HG03039 (cell line): ENCODE measurements at regions not wholly inside any gene's neighbourhood (a gene's known extent, or its start where the extent isn't known, plus 50 kb on each side); places are given as distances from the start of the nearest gene placed in this dataset.
A peak's percentile ranks its signal among the peaks of the same experiment; 100 is the strongest.
"Not testable (repeated sequence)": the region's sequence is repeated elsewhere in the genome, so short reads cannot be mapped to it uniquely, and the experiment has no call there.

ENCODE experiments used
- ATAC-seq: cut with Tn5 transposase; IDR thresholded peaks from one replicate; pipeline ENCODE4 v1.9.1; 2021; ENCODE audit warnings: mild to moderate bottlenecking, moderate library complexity; ENCODE audit not compliant: unreplicated experiment

DNA sequence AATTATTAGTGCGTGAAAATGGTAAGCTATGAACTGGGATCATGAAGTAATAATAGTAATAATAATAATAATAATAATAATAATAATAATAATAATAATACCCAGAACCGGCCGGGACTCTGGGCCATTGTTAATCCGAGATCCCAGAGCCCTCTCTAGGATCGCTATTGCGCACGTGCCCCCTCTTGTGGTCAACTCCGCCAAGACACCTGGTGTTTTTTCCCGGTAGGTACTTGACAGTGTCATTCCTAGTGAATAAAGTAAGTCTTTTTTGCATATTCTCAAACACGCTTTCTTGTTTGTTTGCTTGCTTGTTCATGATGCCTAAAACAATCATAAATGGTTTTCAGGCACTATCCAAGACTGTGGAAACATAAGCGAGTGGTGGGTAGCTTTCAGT, 513.7 kb downstream of the RPIA start:
- not testable (repeated sequence) for ATAC-seq

DNA sequence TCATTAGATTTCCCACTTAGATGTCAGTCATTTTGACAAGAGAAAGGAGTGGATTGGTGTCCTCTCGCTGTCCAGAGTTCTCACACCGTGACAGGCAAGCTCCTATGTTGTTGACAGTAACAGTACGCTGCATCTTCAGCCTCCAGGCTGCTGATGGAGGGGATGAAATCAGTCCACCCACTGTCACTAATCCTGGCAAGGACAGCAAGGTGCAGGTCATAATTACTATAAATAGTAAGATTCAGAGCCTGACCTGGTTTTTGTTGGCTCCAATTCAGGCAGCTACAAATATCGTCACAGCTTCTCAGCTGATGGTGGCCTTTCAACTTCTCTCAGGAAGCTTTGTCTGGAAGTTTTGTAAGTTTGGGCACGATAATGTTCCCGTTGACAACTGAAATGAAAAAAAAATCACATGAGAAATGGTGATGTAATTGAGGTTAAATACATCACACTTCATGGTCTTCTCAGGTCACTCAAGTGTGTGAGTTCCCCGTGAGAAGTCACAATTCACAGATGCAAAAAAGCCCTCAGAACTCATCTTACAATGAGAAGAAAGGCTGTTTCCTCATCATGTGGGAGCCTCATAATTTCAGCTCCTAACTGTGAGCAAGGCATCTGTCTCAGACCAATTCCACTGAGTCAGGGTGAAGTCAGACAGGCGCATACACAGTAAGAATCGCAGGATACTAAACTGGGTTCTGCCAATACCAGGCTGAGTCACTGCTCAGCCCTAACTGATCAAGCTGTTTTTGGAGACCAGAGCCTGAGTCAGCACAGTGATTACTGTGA, 516.9 kb downstream of the RPIA start:
- peak; percentile 44 for ATAC-seq

DNA sequence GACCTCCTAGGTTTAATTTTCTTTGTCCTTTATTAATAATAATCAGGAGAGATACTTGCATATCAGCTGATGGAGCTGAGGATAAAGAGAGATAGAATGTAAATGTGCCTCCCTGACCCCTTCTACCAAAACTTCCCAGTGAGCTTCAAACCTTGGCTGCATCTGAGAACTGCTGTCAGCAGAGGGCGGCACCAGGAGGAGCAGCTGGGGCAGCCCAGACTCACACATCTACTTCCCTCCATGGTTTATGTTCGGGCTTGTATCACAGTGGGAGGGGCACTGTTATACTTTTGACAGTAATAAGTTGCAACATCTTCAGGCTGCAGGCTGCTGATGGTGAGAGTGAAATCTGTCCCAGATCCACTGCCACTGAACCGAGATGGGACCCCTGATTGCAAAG, 521.7 kb downstream of the RPIA start:
- not testable (repeated sequence) for ATAC-seq

DNA sequence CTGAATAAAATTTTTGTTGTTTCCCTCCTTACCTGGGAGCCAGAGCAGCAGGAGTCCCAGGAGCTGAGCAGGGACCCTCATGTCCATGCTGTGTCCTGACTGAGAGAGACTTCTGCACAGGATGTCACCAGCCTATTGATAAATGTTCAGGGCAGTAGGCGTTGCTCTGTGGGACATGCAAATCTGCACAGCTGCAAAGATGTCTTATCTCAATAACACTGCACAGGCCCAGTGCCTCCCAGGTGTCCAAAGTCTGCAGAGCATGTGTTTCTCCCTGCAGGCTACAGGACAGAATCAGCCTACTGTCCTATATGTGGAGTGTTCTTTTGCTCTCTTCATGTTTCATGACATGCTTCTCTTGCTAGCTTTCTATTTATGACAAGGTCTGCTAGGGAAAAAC, 522.3 kb downstream of the RPIA start:
- ATAC-seq: not testable (repeated sequence)

DNA sequence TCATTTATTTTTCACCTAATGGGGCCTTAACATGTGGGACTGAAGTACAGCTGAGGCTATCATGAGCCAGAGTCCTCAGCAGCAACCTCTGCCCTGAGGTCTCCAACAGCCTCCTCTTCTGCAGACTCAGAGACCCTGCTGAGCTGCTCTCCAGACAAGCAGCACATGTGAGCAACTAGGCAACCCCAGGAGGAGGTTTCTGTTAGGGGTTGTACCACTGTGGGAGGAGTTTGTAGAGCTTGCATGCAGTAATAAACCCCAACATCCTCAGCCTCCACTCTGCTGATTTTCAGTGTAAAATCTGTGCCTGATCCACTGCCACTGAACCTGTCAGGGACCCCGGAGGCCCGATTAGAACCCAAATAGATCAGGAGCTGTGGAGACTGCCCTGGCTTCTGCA, 530.0 kb downstream of the RPIA start:
- not testable (repeated sequence) for ATAC-seq

DNA sequence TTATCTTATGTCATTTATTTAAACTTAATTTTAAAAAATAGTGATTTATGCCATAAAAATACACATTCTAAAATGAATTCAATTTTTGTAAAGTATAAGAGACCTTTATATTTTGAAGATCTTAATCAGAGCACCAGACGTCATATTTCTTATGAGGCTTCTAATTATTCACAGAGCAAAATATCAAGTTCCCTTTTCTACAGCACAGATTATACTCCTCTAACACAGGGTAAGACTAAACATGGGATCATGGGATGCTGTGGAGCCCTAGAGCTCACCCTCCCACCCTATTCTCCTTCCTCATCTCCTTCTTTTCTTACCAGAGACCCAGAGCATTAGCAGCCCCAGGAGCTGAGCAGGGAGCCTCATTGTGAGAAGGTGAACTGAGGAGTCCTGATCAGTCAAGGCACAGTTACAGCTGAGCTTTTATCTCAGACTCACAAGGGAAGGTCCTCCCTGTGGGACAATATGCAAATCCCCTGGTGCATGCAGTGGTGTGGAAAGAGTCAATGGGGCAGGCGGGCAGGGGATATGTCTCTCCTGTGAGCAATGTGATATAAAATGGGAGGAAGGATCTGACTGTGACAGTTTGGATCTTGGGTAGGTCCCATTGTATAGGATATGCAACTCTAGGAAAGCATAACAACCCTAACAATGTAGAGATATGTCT, 530.7 kb downstream of the RPIA start:
- not testable (repeated sequence) for ATAC-seq

DNA sequence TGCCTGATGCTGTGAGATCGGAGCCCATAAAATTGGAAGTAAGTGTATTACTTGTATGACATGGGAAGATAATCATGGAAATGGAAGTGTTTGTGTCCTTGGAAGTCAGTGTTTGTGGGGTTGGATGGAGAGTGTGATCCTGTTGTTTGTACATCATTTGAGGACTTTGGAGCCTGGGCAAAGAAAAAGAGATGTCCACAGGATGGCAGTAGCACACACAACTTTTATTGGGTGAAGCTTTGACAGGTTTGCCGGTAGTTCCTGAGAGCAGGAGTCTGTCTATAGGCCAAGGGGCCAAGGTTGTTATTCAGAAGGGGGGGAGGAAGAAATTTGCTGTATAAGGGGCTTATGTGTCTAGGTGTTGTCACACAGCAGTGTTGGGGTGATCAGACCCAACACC, 533.3 kb downstream of the RPIA start:
- not testable (repeated sequence) for ATAC-seq

DNA sequence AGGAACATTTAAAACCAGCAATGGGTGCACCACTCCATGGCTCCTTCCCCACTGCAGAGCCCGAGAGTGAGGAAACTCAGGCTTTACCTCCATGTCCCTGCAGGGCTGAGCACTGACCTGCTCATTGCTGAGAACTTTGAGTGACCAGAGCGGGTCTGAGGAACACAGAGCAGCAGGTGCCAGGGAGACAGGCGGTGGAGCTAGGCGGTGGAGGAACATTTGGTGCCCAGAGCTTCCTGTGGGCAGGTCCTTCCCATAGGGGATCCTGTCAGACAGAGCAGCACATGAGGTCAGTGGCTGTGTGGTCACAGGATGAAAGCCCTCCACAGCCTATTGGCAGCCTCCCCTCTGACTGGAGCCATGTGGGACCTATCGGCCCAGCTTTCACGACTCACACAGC, 538.5 kb downstream of the RPIA start:
- ATAC-seq: not testable (repeated sequence)

DNA sequence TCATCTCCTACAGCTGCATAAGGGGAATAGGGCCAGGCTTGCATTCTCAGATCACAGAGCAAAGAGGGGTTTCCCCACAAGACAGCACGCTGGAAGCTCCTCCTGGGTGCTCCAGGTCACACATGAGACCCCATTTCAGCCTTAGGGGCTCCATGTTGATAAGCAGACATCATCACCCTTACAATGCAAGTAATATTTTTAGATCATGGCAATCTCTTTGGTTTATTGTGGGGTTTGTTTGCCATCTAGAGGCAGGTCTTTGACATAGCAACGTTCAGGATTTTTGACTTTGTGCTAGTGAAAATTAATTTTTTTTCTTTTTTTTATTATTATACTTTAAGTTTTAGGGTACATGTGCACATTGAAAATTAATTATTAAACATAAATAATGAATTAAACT, 539.8 kb downstream of the RPIA start:
- ATAC-seq: not testable (repeated sequence)

DNA sequence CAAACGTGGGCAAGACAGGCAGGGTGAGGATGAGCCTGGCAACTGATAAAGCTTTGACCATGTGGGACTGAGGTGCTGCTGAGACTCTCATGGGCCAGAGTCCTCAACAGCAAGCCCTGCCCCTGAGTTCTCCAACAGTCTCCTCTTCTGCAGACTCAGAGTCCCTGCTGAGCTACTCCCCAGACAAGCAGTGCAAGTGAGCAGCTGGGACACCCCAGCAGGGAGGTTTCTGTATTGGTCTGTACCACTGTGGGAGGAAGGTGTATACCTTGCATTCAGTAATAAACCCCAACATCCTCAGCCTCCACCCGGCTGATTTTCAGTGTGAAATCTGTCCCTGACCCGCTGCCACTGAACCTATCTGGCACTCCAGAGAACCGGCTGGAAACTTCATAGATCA, 542.5 kb downstream of the RPIA start:
- ATAC-seq: not testable (repeated sequence)

DNA sequence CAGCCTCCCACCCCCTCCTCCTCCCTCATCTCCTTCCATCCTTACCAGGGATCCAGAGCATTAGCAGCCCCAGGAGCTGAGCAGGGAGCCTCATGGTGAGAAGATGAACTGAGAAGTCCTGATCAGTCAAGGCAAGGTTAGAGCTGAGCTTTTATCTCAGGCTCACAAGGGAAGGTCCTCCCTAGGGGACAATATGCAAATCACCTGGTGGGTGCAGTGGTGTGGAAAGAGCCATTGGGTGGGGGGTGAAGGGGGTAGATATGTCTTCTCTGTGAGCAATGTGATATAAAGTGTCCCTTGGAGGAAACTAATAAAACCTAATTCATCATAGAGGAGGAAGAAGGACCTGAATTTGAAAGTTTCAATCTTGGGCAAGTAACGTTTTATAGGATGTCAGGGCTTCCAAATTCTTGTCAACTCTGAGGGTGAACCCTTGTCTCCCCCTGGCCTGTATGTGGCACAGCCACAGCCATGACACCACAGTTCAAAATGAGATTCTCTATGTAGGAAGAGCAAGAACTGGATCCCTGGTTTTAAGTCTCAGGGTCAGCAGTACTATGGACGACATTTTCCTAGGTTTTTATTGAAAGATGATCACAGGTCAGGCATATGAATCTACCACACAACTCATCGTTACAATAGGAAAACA, 543.5 kb downstream of the RPIA start:
- ATAC-seq: not testable (repeated sequence)

DNA sequence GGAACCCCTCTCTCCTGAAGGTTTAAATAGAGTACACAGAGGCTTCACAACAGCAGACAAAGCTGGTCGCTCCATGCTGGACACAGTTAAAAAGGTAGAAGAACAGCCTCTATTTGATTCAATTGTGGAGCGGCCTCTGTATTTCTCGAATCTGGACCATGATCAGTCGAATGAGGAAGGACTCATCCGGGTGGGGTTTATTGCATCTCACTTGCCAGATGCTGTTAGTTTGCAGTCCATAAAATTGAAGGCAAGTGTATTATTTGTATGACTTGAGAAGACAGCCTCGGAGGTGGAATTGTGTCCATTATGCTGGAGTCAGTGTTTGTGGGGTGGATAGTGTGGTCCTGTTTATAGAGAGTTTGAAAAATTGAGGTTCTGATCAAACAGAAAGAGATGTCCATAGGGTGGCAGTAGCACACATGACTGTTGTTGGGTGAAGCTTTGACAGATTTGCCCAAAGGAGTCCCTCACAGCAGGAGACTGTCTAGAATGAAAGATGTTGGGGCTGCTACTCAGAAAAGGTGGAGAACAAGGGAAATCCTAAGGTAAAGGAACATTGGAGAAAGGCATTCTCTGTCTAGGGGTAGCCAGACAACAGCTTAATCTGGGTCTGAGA, 545.5 kb downstream of the RPIA start:
- not testable (repeated sequence) for ATAC-seq

DNA sequence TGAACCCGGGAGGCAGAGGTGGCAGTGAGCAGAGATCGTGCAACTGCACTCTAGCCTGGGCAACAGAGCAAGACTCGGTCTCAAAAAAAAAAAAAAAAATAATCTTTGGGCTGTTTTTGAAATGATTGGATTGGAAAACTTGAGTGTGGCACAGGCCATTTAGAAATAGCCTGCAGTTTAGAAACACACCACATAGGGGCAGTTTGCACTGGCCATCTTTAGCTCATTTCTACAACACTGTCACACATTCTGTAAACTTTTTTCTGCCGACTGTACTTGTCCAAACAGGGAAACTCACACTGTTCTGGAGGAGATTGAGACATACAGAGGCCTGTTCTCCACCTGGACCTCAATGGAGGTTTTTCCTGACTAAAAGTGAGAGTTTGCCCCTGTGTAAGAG, 546.3 kb downstream of the RPIA start:
- ATAC-seq: not testable (repeated sequence)

DNA sequence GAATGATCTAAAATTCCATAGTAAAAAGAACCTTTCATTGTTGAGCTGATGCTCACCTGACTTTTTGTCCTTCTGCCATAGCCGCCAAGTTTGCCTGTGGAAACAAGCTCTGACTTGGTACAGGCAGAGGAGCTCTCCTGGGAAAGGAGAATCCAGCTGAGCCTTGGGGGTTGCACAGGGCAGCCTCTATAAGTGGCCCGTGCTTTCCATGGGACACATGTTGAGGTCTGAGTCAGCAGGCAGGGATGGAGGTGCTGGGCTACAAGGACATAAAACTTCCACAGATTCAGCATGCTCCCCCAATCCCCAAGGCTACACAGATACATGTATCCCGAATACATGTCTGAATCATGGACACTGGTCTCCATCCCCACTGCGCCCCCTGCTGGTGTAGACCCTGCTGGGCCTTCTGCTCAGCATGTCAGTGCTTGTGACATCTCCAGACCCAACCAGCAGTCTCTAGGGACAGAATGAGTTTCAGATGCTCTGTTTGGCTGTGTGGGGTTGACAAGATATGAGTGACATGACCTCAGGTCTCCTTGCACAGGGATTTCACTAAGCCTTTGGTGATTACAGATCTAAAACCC, 551.7 kb downstream of the RPIA start:
- ATAC-seq: peak; percentile 99

DNA sequence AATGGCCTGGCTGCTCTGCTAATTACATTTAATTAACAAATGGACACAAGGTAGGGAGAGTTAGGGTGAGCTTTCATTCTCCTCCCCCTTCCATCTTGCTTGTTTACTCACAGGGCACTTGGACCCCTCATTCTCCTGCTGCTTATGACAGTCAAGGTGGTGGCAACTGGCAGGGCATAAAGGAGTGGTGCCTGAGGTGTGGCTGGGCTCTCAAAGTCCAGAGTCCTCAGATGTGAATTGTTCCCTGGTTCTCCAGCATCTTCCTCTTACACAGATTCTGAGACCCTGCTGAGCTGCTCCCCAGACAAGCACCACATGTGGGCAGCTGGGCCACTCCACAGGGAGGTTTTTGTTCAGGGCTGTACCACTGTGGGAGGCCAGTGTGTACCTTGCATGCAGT, 552.9 kb downstream of the RPIA start:
- ATAC-seq: not testable (repeated sequence)

DNA sequence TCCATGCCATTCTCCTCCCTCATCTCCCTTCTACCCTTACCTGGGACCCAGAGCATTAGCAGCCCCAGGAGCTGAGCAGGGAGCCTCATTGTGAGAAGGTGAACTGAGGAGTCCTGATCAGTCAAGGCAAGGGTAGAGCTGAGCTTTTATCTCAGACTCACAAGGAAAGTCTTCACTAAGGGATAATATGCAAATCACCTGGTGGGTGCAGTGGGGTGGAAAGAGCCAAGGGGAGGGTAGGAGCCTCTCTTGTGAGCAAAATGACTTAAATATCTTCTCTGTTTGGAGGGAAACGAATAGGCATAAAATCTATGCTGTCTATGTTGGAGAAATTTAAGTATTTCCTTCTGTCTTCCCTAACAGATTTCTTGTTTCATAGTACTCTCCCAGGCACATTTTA, 554.0 kb downstream of the RPIA start:
- ATAC-seq: not testable (repeated sequence)

DNA sequence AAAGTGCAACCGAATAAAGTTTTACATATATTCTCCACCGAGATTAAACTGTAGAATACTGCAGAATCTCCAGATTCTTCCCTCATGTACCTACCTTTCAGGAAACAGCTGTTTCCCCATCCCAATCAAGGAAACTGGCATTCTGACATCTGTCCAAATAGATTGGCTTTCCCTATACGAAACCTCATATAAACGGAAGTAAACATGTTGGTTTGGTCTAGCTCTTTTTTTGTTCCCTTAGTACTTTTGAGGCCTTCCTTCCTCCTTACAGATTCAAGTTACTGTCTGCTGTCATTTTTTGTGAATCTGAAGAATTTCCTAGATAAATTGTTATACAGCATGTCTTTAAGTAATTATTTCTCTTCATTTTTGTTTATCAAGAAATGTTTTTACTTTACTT, 554.6 kb downstream of the RPIA start:
- not testable (repeated sequence) for ATAC-seq

DNA sequence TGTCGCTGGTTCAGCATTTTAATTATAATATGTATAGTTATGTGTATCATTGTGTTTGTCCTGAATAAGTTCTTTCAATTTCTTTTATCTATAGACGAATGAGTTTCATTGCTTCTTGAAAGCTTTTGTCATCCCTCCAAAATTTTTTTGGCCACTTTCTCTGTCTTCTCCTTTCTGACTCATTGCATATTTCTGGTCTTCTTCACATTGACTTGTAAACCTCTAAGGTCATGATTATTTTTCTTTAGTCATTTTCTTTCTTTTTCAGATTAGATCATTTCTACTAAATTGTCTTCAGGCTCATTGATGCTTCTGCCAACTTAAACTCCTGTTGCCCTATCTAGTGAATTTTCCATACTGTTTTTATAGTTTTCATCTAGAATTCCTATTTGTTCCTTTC, 555.1 kb downstream of the RPIA start:
- not testable (repeated sequence) for ATAC-seq

DNA sequence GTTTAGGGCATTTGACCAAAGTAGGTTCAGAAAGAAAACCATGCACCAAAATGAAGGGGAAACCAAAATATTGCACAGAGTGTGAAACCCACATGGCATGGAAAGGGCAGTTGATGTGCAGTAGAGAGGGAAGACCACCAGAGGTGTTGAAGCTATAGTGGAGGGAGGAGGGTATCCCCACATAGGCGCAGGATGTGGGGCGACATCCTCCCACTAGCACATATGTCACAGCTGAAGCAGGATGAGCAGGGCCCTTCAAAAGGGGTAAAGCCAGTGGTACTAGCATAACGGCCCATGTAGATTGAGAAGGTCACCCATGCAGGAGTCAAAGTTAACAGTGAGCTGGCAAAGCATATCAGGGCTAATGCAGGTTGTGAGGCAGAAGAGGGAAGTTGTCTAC, 563.5 kb downstream of the RPIA start:
- not testable (repeated sequence) for ATAC-seq

DNA sequence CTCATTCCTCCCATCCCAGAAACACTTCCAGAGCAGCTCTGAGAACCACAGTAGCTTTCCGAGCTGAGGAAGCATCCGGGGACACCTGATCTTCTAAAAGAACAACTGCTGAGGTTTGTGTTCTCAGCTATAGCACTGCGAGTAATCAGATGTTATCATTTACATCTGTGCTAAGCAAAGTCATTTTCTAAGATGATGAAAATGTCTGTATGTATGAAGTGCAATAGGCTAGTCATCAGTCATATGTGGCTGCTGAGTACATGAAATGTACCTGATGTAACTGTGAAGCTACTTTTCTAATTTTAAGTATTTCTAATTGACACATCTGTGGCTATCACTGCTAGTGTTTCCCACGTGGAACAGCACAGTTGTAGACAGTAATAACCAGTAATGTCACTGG, 582.0 kb downstream of the RPIA start:
- not testable (repeated sequence) for ATAC-seq

DNA sequence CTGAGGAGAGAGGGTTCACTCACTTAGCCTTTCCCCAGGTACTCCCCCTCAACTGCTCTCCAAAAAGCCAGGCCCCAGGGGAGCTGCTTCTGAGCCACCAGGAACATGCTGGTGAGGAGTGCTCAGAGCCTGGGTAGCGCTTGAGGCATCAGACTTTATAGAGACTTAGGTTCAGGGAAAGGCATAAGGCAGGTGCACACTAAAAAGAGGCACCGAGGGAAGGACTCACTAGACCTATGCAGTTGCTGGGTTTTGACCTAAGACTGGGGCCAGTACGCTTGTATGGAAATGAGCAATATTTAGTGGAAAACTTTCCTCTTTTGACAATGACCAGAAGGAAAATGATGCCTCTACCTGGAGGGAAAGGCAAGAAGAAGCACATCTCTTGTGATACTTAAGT, 589.1 kb downstream of the RPIA start:
- not testable (repeated sequence) for ATAC-seq
